ENCODE measurements at regions not wholly inside any gene's neighbourhood (a gene's known extent, or its start where the extent isn't known, plus 50 kb on each side); places are given as distances from the start of the nearest gene placed in this dataset.

DNA sequence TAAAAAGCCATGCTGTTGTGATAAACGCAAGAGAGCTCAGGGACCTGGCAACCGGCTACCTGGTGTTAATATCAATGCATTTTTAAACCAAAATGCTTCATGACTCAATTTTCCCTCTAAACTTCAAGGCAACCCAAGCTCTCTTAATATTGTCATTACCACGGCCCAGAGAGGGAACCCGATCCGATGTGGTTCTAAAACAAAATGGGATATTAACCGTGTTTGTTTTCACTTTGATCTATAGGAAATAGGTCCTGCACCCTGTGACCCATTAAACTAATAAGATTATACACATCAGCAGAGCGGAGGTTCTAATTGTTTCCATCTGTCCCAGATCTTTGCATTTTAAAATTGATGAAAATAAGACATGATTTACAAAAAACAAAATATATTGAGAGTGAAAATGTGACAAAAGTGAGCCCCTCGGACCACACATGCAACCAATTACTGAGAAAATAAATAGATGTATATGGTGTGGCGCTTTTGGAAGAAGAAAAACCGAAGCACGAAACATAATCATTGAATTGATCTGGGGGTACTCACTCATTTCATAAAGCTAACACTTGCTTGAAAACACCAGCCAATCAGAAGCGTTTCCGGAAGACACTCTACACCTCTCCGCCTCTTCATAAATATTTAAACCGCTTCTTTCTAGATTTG is 290.3 kb upstream of the NFE2L3 start:
- TF ChIP-seq, protein P1, sequence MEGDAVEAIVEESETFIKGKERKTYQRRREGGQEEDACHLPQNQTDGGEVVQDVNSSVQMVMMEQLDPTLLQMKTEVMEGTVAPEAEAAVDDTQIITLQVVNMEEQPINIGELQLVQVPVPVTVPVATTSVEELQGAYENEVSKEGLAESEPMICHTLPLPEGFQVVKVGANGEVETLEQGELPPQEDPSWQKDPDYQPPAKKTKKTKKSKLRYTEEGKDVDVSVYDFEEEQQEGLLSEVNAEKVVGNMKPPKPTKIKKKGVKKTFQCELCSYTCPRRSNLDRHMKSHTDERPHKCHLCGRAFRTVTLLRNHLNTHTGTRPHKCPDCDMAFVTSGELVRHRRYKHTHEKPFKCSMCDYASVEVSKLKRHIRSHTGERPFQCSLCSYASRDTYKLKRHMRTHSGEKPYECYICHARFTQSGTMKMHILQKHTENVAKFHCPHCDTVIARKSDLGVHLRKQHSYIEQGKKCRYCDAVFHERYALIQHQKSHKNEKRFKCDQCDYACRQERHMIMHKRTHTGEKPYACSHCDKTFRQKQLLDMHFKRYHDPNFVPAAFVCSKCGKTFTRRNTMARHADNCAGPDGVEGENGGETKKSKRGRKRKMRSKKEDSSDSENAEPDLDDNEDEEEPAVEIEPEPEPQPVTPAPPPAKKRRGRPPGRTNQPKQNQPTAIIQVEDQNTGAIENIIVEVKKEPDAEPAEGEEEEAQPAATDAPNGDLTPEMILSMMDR (IDR thresholded peaks at IDR 0.05): no peak
- no peak for TF ChIP-seq POLR2A (IDR thresholded peaks at IDR 0.05)
